Transverse colon (tissue), 3 donors: ENCODE measurements at regions not wholly inside any gene's neighbourhood (a gene's known extent, or its start where the extent isn't known, plus 50 kb on each side); places are given as distances from the start of the nearest gene placed in this dataset.

Source experiments
- EP300 ChIP-seq: sonication (generic); formaldehyde crosslinking; IDR thresholded peaks from one replicate; pipeline ENCODE4 v1.6.1; 2017; ENCODE audit warnings: antibody characterized with exemption, low read depth
- TF ChIP-seq, protein P1 (sequence below), 5 experiments: fragments of 200-600 bp in 3 of 5; fragments of 450-650 bp in 2 of 5; sonication (generic) in 3 of 5; IDR thresholded peaks; 1 replicate in 2 of 5; 2 replicates in 3 of 5; pipeline ENCODE4 v1.5.1; 2016 to 2017; ENCODE audit warnings: antibody characterized with exemption in 5 of 5, inconsistent platforms in 3 of 5, mild to moderate bottlenecking in 2 of 5, moderate library complexity in 1 of 5

- TF ChIP-seq, protein P1, sequence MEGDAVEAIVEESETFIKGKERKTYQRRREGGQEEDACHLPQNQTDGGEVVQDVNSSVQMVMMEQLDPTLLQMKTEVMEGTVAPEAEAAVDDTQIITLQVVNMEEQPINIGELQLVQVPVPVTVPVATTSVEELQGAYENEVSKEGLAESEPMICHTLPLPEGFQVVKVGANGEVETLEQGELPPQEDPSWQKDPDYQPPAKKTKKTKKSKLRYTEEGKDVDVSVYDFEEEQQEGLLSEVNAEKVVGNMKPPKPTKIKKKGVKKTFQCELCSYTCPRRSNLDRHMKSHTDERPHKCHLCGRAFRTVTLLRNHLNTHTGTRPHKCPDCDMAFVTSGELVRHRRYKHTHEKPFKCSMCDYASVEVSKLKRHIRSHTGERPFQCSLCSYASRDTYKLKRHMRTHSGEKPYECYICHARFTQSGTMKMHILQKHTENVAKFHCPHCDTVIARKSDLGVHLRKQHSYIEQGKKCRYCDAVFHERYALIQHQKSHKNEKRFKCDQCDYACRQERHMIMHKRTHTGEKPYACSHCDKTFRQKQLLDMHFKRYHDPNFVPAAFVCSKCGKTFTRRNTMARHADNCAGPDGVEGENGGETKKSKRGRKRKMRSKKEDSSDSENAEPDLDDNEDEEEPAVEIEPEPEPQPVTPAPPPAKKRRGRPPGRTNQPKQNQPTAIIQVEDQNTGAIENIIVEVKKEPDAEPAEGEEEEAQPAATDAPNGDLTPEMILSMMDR (IDR thresholded peaks at IDR 0.05), result no peak
- no peak for TF ChIP-seq EP300
These were observed 156.8 kb upstream of the MSX2 start for GRCh38 chr5:174567506-174568141.
